ENCODE measurements at regions not wholly inside any gene's neighbourhood (a gene's known extent, or its start where the extent isn't known, plus 50 kb on each side); places are given as distances from the start of the nearest gene placed in this dataset.

GRCh38 chr12:74446466-74446865 is 91.2 kb upstream of the ATXN7L3B start:
- intact Hi-C loops (cut with DNase I) = no loop called here
- no peak for DNase-seq (ENCODE audit: low spot score)

- no peak for DNase-seq (ENCODE audit: low spot score)
- intact Hi-C loops (cut with DNase I) = no loop called here
These were observed 87.8 kb upstream of the ATXN7L3B start for GRCh38 chr12:74449872-74450271.

- intact Hi-C loops (cut with DNase I) = no loop called here
- no peak for DNase-seq (ENCODE audit: low spot score)
These were observed 83.5 kb upstream of the ATXN7L3B start for GRCh38 chr12:74454109-74454508.

GRCh38 chr12:74455429-74455828 is 82.2 kb upstream of the ATXN7L3B start:
- DNase-seq (ENCODE audit: low spot score) = no peak
- intact Hi-C loops (cut with DNase I) = no loop called here

- intact Hi-C loops (cut with DNase I) = no loop called here
- no peak for DNase-seq (ENCODE audit: low spot score)
These were observed 81.2 kb upstream of the ATXN7L3B start for GRCh38 chr12:74456431-74456830.

- DNase-seq (ENCODE audit: low spot score) = no peak
- intact Hi-C loops (cut with DNase I) = no loop called here
These were observed 69.2 kb upstream of the ATXN7L3B start for GRCh38 chr12:74468401-74468800.

GRCh38 chr12:74476234-74476633 is 61.4 kb upstream of the ATXN7L3B start:
- intact Hi-C loops (cut with DNase I) = no loop called here
- no peak for DNase-seq (ENCODE audit: low spot score)

- intact Hi-C loops (cut with DNase I) = no loop called here
- no peak for DNase-seq (ENCODE audit: low spot score)
These were observed 56.6 kb upstream of the ATXN7L3B start for GRCh38 chr12:74481078-74481477.

GRCh38 chr12:74482115-74482514 is 55.5 kb upstream of the ATXN7L3B start:
- intact Hi-C loops (cut with DNase I) = no loop called here

GRCh38 chr12:74483057-74483456 is 54.6 kb upstream of the ATXN7L3B start:
- intact Hi-C loops (cut with DNase I) = no loop called here
- no peak for DNase-seq (ENCODE audit: low spot score)

More at GRCh38 chr12:74482115-74482514, 55.5 kb upstream of the ATXN7L3B start:
- no peak for DNase-seq (ENCODE audit: low spot score)

All from posterior vena cava (tissue), 2 donors.